T-helper 9 cell (primary cell): ENCODE measurements at regions not wholly inside any gene's neighbourhood (a gene's known extent, or its start where the extent isn't known, plus 50 kb on each side); places are given as distances from the start of the nearest gene placed in this dataset.

Experiments
- DNase-seq: peaks from one replicate; pipeline ENCODE4 v3.0.0-alpha.2; 2020

GRCh38 chr6:227074-227782 lies 65.1 kb upstream of the DUSP22 start:
- DNase-seq, result no peak

GRCh38 chr6:227812-228338 lies 64.4 kb upstream of the DUSP22 start:
- no peak for DNase-seq

GRCh38 chr6:228881-229651 lies 63.2 kb upstream of the DUSP22 start:
- DNase-seq, result no peak

GRCh38 chr6:231779-232178 lies 60.5 kb upstream of the DUSP22 start:
- DNase-seq, result no peak

GRCh38 chr6:232982-233640 lies 59.2 kb upstream of the DUSP22 start:
- no peak for DNase-seq

GRCh38 chr6:234706-235372 lies 57.4 kb upstream of the DUSP22 start:
- DNase-seq, result no peak

- no peak for DNase-seq
Measured at GRCh38 chr6:235763-236360, 56.4 kb upstream of the DUSP22 start.

GRCh38 chr6:236519-236918 lies 55.8 kb upstream of the DUSP22 start:
- DNase-seq, result no peak

- no peak for DNase-seq
Measured at GRCh38 chr6:240151-240550, 52.1 kb upstream of the DUSP22 start.

- no peak for DNase-seq
Measured at GRCh38 chr6:241336-241865, 50.9 kb upstream of the DUSP22 start.
